ENCODE measurements at regions not wholly inside any gene's neighbourhood (a gene's known extent, or its start where the extent isn't known, plus 50 kb on each side); places are given as distances from the start of the nearest gene placed in this dataset.

DNA sequence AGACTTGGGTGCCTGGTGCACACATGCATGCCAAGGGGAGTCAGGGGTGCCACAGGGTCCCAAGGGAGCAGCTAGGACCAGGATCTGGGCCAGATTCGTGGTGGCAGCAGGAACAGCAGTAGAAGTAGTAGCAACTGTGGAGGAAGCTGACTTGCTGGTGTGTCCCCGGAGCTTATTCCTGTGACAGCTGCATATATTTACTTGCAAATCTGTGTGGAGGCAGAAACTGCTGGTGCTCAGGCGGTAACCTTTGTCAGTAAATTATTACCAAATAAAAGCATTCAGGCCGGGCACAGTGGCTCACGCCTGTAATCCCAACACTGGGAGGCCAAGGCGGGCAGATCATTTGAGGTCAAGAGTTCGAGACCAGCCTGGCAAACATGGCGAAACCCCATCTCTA, 67.4 kb upstream of the RAB18 start:
- Histone ChIP-seq H3K56ac (ENCODE audit: insufficient read length, low read depth, low read length) (no peak overlapping the region), H2BK120ac (ENCODE audit: low read depth, low read length, poor library complexity, severe bottlenecking) (no peak overlapping the region), H3K23me2 (ENCODE audit: insufficient read length, low read depth, low read length, poor library complexity, severe bottlenecking) (no peaks in the 10 kb centered on the region), H3T11ph (ENCODE audit: low read length) (no peak overlapping the region), H4K20me1 (ENCODE audit: control insufficient read depth, insufficient read depth, insufficient read length) (no peaks in the 10 kb centered on the region), H3K9me3 (ENCODE audit: control insufficient read depth, low read depth, low read length) (no peaks in the 10 kb centered on the region), H3K79me2 (ENCODE audit: insufficient read depth, low read length) (no peaks in the 10 kb centered on the region), H2BK12ac (ENCODE audit: insufficient read length, low read depth, low read length) (no peak overlapping the region), H3K79me1 (ENCODE audit: insufficient read depth, low read depth, low read length, poor library complexity, severe bottlenecking) (no peaks in the 10 kb centered on the region), H3K9ac (ENCODE audit: extremely low read depth, insufficient read length, low read length) (no peak overlapping the region), H3K23ac (ENCODE audit: insufficient read length, low read depth, low read length) (no peak overlapping the region), H3K4ac (ENCODE audit: low read depth, low read length) (no peak overlapping the region), H2BK5ac (ENCODE audit: insufficient read length, low read length) (no peak overlapping the region), H3K4me1 (ENCODE audit: insufficient read depth, low read length) (no peaks in the 10 kb centered on the region), H4K91ac (ENCODE audit: insufficient read length, low read depth, low read length) (no peak overlapping the region), H4K8ac (replicated peaks; ENCODE audit: insufficient read length, low read depth, low read length) (no peak overlapping the region), H2AFZ (ENCODE audit: low read length) (no peak overlapping the region), H2BK20ac (ENCODE audit: low read depth, low read length, poor library complexity, severe bottlenecking) (no peak overlapping the region), H3K27ac (ENCODE audit: insufficient read length, low read depth, low read length) (no peak overlapping the region), H3K14ac (ENCODE audit: insufficient read depth, low read length) (no peak overlapping the region; the same call in 1 of the 2 replicates), H2AK5ac (ENCODE audit: insufficient read length, low read length) (no peak overlapping the region), H3K4me2 (ENCODE audit: insufficient read depth, insufficient read length, low read length) (no peak overlapping the region), H4K5ac (ENCODE audit: insufficient read length, low read depth, low read length) (no peak overlapping the region), H2BK15ac (ENCODE audit: low read depth, low read length) (no peak overlapping the region), H3K27me3 (ENCODE audit: insufficient read depth, low read length) (no peaks in the 10 kb centered on the region), H3K18ac (ENCODE audit: insufficient read length, low read depth, low read length) (no peak overlapping the region)
- no peak for DNase-seq
- H3K36me3 Mint-ChIP-seq (ENCODE audit: insufficient read depth in 1 of 3, low read depth in 3 of 3) = no peaks in the 10 kb centered on the region
- WGBS (ENCODE audit: extremely low coverage, insufficient read length, low lambda C conversion rate) = no CpG with 5 or more reads among the region's 8 CpGs
- H3K4me3 Mint-ChIP-seq = no peak overlapping the region
- H3K27ac Mint-ChIP-seq = no peak overlapping the region
- H3K27me3 Mint-ChIP-seq (ENCODE audit: low read depth) = no peaks in the 10 kb centered on the region
- H3K9me3 Mint-ChIP-seq = no peaks in the 10 kb centered on the region
- TF ChIP-seq, protein P1, sequence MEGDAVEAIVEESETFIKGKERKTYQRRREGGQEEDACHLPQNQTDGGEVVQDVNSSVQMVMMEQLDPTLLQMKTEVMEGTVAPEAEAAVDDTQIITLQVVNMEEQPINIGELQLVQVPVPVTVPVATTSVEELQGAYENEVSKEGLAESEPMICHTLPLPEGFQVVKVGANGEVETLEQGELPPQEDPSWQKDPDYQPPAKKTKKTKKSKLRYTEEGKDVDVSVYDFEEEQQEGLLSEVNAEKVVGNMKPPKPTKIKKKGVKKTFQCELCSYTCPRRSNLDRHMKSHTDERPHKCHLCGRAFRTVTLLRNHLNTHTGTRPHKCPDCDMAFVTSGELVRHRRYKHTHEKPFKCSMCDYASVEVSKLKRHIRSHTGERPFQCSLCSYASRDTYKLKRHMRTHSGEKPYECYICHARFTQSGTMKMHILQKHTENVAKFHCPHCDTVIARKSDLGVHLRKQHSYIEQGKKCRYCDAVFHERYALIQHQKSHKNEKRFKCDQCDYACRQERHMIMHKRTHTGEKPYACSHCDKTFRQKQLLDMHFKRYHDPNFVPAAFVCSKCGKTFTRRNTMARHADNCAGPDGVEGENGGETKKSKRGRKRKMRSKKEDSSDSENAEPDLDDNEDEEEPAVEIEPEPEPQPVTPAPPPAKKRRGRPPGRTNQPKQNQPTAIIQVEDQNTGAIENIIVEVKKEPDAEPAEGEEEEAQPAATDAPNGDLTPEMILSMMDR (conservative IDR thresholded peaks at IDR 0.05) = no peak
- H3K4me1 Mint-ChIP-seq = no peaks in the 10 kb centered on the region
